Endodermal cell (in vitro differentiated cells): ENCODE measurements at regions not wholly inside any gene's neighbourhood (a gene's known extent, or its start where the extent isn't known, plus 50 kb on each side); places are given as distances from the start of the nearest gene placed in this dataset.

ENCODE experiments used
- DNase-seq: peaks from one replicate; pipeline ENCODE4 v3.0.0-alpha.2; 2017
- H3K27ac ChIP-seq: 2 replicates; pipeline ENCODE4 v1.5.1; 2013; ENCODE audit warnings: mild to moderate bottlenecking, low read depth, low read length, moderate library complexity
- H3K27me3 ChIP-seq: 2 replicates; pipeline ENCODE4 v1.6.1; 2013; ENCODE audit warnings: mild to moderate bottlenecking, low read length, moderate library complexity; ENCODE audit not compliant: insufficient read depth, control insufficient read depth, poor library complexity, severe bottlenecking
- H3K36me3 ChIP-seq: 2 replicates; pipeline ENCODE4 v1.7.0; 2013; ENCODE audit warnings: mild to moderate bottlenecking, low read length, moderate library complexity; ENCODE audit not compliant: control insufficient read depth, insufficient read depth
- H3K4me1 ChIP-seq: one replicate; pipeline ENCODE4 v1.7.0; 2013; ENCODE audit warnings: low read length; ENCODE audit not compliant: control insufficient read depth, insufficient read depth
- H3K4me3 ChIP-seq: 2 replicates; pipeline ENCODE4 v1.5.1; 2013; ENCODE audit warnings: mild to moderate bottlenecking, low read length, moderate library complexity
- H3K9ac ChIP-seq: 2 replicates; pipeline ENCODE4 v1.6.1; 2013; ENCODE audit warnings: mild to moderate bottlenecking, low read length, moderate library complexity; ENCODE audit not compliant: poor library complexity, severe bottlenecking; ENCODE audit errors: extremely low read depth
- H3K9me3 ChIP-seq: 2 replicates; pipeline ENCODE4 v1.6.1; 2013; ENCODE audit warnings: mild to moderate bottlenecking, low read length, moderate library complexity; ENCODE audit not compliant: control insufficient read depth
- H3K27ac Mint-ChIP-seq: 2 replicates; pipeline ENCODE4 v1.8.0; 2020; ENCODE audit warnings: mixed read lengths
- H3K27me3 Mint-ChIP-seq: 2 replicates; pipeline ENCODE4 v1.8.0; 2021; ENCODE audit warnings: mild to moderate bottlenecking, mixed read lengths; ENCODE audit not compliant: insufficient read depth
- H3K36me3 Mint-ChIP-seq: 2 replicates; pipeline ENCODE4 v1.8.0; 2020; ENCODE audit warnings: low read depth, mixed read lengths
- H3K4me1 Mint-ChIP-seq: 2 replicates; pipeline ENCODE4 v1.8.0; 2020; ENCODE audit warnings: mixed read lengths
- H3K4me3 Mint-ChIP-seq: 2 replicates; pipeline ENCODE4 v1.8.0; 2020; ENCODE audit warnings: mild to moderate bottlenecking, moderate library complexity, mixed read lengths
- H3K9me3 Mint-ChIP-seq: 2 replicates; pipeline ENCODE4 v1.8.0; 2020; ENCODE audit warnings: mild to moderate bottlenecking, mixed read lengths
- WGBS, 2 experiments: methylation state at CpG; one replicate each; pipeline versions ENCODE4 v1.1.5 to v1.1.7; 2013; ENCODE audit warnings: missing lambda C conversion rate in 2 of 2, mixed read lengths in 1 of 2; ENCODE audit not compliant: insufficient coverage in 1 of 2, insufficient read length in 1 of 2; 5-methylcytosine and 5-hydroxymethylcytosine counted together
- TF ChIP-seq, protein P1 (sequence below): fragments of 200-600 bp; sonication (generic); conservative IDR thresholded peaks from 2 replicates; pipeline ENCODE4 v1.5.0; 2021; ENCODE audit warnings: antibody characterized with exemption, mild to moderate bottlenecking

DNA sequence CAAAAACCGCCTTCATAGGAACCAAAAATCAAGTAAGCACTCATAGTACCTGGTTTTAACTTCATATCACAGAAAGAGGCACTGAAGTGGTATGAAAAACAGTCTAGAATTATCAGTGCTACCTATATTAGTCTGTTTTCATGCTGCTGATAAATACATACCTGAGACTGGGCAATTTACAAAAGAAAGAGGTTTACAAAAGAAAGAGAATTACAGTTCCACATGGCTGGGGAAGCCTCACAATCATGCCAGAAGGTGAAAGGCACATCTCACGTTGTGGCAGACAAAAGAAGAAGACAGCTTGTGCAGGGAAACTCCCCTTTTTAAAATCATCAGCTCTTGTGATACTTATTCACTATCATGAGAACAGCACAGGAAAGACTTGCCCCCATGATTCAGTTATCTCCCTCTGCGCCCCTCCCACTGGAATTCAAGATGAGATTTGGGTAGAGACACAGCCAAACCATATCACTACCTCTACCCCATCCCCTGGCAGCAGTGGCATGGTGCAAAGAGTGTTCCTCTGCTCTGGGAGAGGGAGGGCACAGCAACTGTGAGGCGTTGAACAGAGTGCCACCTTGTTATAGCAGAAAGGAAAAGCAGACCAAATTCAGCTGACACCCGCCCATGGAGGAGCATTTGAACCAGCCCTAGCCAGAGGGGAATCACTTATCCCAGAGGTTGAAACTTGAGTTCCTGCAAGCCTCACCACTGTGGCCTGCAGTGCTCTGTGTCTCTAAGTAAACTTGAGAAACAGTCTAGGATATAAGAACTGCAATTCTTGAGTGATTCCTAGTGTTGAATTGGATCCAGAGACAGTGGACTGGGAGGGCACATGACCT lies 61.9 kb upstream of the PTPRZ1 start:
- Mint-ChIP-seq H3K9me3 (peaks cover 14% of the 10 kb centered on the region), H3K4me1 (peaks cover 12% of the 10 kb centered on the region), H3K36me3 (no peaks in the 10 kb centered on the region), H3K27ac (no peak overlapping the region), H3K27me3 (peaks cover 1% of the 10 kb centered on the region), H3K4me3 (no peak overlapping the region)
- Histone ChIP-seq H3K9ac (no peak overlapping the region), H3K4me1 (no peaks in the 10 kb centered on the region), H3K27me3 (peaks cover 5% of the 10 kb centered on the region), H3K27ac (no peak overlapping the region), H3K9me3 (peaks cover 15% of the 10 kb centered on the region), H3K4me3 (no peak overlapping the region), H3K36me3 (no peaks in the 10 kb centered on the region)
- TF ChIP-seq, protein P1, sequence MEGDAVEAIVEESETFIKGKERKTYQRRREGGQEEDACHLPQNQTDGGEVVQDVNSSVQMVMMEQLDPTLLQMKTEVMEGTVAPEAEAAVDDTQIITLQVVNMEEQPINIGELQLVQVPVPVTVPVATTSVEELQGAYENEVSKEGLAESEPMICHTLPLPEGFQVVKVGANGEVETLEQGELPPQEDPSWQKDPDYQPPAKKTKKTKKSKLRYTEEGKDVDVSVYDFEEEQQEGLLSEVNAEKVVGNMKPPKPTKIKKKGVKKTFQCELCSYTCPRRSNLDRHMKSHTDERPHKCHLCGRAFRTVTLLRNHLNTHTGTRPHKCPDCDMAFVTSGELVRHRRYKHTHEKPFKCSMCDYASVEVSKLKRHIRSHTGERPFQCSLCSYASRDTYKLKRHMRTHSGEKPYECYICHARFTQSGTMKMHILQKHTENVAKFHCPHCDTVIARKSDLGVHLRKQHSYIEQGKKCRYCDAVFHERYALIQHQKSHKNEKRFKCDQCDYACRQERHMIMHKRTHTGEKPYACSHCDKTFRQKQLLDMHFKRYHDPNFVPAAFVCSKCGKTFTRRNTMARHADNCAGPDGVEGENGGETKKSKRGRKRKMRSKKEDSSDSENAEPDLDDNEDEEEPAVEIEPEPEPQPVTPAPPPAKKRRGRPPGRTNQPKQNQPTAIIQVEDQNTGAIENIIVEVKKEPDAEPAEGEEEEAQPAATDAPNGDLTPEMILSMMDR, result no peak
- WGBS, 2 experiments, result 71 to 75% methylated on average over 5 of the region's 5 CpGs
- DNase-seq, result peak; percentile 59

DNA sequence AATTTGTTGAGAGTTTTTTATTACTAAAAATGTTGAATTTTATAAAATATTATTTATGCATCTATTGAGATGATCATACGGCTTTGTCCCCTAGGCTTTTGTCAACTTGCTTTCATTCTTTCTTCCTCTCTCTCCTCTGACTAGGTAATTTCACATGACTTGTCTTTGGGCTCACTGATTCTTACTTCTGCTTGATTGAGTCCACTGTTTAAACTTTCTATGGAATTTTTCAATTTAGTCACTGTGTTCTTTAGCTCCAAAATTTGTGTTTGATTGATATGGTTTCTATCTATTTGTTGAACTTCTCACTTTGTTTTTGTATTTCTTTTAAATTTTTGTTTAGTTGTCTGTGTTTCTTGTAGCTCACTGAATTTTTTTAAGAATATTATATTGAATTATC lies 65.9 kb upstream of the PTPRZ1 start:
- H3K4me1 ChIP-seq, result no peaks in the 10 kb centered on the region
- no peaks in the 10 kb centered on the region for H3K36me3 ChIP-seq
- TF ChIP-seq, protein P1, result no peak
- no peak for DNase-seq
- H3K9me3 ChIP-seq, result peaks cover 15% of the 10 kb centered on the region
- no peak overlapping the region for H3K27ac ChIP-seq
- H3K27me3 ChIP-seq, result peaks cover 4% of the 10 kb centered on the region
- H3K4me3 ChIP-seq, result no peak overlapping the region
- Mint-ChIP-seq H3K9me3 (peaks cover 14% of the 10 kb centered on the region), H3K27me3 (peaks cover 1% of the 10 kb centered on the region), H3K27ac (no peak overlapping the region), H3K36me3 (no peaks in the 10 kb centered on the region), H3K4me1 (peaks cover 15% of the 10 kb centered on the region), H3K4me3 (no peak overlapping the region)
- H3K9ac ChIP-seq, result no peak overlapping the region
- WGBS, 2 experiments, result 93 to 100% methylated on average over 1 of the region's 1 CpG

DNA sequence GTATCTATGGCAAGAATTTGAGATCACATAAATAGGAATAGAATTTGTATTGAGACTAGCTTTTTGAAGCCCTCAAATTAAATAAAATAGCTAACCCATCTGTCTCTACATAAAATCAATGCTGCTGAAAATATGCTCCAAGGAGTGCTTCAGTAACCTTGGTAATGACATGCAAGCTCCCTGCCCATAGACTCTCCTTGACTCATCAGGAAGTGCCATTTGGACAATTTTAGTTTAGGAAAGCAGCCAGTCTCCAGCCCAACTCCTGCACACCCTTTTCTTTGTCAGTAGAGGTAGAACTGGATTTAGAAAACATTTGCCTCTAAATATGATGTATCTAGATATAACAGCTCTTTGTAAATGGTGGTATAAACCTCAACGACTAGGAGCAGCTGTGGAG lies 69.9 kb upstream of the PTPRZ1 start:
- H3K27me3 Mint-ChIP-seq, result no peaks in the 10 kb centered on the region
- Histone ChIP-seq H3K36me3 (no peaks in the 10 kb centered on the region), H3K27me3 (no peaks in the 10 kb centered on the region), H3K9me3 (peaks cover 14% of the 10 kb centered on the region), H3K4me3 (no peak overlapping the region), H3K9ac (no peak overlapping the region), H3K4me1 (peaks cover 2% of the 10 kb centered on the region), H3K27ac (no peak overlapping the region)
- no peak overlapping the region for H3K4me3 Mint-ChIP-seq
- peaks cover 17% of the 10 kb centered on the region for H3K4me1 Mint-ChIP-seq
- peaks cover 13% of the 10 kb centered on the region for H3K9me3 Mint-ChIP-seq
- no peak overlapping the region for H3K27ac Mint-ChIP-seq
- TF ChIP-seq, protein P1, result no peak
- 83% methylated on average over 1 of the region's 1 CpG; no CpG with 5 or more reads in 1 of the 2 experiments for WGBS, 2 experiments
- no peak for DNase-seq
- no peaks in the 10 kb centered on the region for H3K36me3 Mint-ChIP-seq
